ENCODE measurements at regions not wholly inside any gene's neighbourhood (a gene's known extent, or its start where the extent isn't known, plus 50 kb on each side); places are given as distances from the start of the nearest gene placed in this dataset.

DNA sequence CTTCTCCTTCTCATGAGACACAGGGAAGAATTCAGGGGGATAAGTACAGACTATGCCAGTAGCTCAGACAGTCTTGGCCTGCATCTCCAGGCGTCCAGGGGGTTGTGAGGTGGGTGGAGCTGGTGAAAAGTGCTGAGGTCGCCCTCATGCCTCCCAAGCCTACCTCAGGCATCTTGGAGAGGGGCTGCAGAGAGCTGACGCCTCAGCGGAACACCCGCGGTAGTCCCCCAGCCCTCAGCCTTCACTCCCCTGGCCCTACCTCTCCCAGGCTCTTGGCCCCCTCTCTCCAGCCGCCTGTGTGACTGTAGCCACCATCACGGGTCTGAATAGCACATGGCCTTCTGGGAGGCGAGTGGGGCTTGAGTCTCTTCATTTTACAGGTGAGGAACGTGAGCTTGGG lies 59.8 kb upstream of the DLK1 start:
- Histone ChIP-seq H3K27ac (peak overlapping the region in 1 of 2 experiments; percentile 56; a peak in 3 of 6 replicates), H3K4me3 (no peak overlapping the region), H3K9me3 (no peaks in the 10 kb centered on the region), H3K4me1 (peaks cover 27% of the 10 kb centered on the region), H3K4me2 (no peak overlapping the region)
- ATAC-seq (no peak), DNase-seq (ENCODE audit: low read depth in 1 of 2, low spot score in 1 of 2) (no peak), FAIRE-seq (no peak)
- 81% methylated on average over 6 of the region's 10 CpGs for WGBS (ENCODE audit: missing lambda C conversion rate)
- CTCF ChIA-PET: interaction anchor here (0.9 to 31.4 kb wide), 3 partner anchors 21 to 568 kb away, joined by 3 to 602 read pairs (median 4); no protein-coding TSS in a partner anchor
- POLR2A ChIA-PET: no interaction called here
- TF ChIP-seq RNF2 (IDR thresholded peaks at IDR 0.05; ENCODE audit: borderline replicate concordance, low read depth) (no peak), BCL3 (IDR thresholded peaks at IDR 0.05) (no peak), TFCP2L1 (CRISPR knock-in tag; IDR thresholded peaks at IDR 0.05) (no peak), KDM5A (IDR thresholded peaks at IDR 0.05) (no peak), MAZ (IDR thresholded peaks at IDR 0.05; ENCODE audit: borderline replicate concordance, low read depth, low read length) (no peak), NR3C1 (IDR thresholded peaks at IDR 0.05) (no peak), MAX (IDR thresholded peaks at IDR 0.05) (no peak), RARB (CRISPR knock-in tag; IDR thresholded peaks at IDR 0.05) (no peak), HOXB5 (CRISPR knock-in tag; IDR thresholded peaks at IDR 0.05) (no peak), EP300 (IDR thresholded peaks at IDR 0.05) (no peak), HES2 (IDR thresholded peaks at IDR 0.05) (no peak), NFE2L2 (conservative IDR thresholded peaks at IDR 0.05; ENCODE audit: low read length) (no peak), ELK1 (IDR thresholded peaks at IDR 0.05; ENCODE audit: low read depth, low read length) (no peak)
- TF ChIP-seq, protein P1, sequence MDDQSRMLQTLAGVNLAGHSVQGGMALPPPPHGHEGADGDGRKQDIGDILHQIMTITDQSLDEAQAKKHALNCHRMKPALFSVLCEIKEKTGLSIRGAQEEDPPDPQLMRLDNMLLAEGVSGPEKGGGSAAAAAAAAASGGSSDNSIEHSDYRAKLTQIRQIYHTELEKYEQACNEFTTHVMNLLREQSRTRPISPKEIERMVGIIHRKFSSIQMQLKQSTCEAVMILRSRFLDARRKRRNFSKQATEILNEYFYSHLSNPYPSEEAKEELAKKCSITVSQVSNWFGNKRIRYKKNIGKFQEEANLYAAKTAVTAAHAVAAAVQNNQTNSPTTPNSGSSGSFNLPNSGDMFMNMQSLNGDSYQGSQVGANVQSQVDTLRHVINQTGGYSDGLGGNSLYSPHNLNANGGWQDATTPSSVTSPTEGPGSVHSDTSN (IDR thresholded peaks at IDR 0.05): no peak
- TF ChIP-seq, protein P2, sequence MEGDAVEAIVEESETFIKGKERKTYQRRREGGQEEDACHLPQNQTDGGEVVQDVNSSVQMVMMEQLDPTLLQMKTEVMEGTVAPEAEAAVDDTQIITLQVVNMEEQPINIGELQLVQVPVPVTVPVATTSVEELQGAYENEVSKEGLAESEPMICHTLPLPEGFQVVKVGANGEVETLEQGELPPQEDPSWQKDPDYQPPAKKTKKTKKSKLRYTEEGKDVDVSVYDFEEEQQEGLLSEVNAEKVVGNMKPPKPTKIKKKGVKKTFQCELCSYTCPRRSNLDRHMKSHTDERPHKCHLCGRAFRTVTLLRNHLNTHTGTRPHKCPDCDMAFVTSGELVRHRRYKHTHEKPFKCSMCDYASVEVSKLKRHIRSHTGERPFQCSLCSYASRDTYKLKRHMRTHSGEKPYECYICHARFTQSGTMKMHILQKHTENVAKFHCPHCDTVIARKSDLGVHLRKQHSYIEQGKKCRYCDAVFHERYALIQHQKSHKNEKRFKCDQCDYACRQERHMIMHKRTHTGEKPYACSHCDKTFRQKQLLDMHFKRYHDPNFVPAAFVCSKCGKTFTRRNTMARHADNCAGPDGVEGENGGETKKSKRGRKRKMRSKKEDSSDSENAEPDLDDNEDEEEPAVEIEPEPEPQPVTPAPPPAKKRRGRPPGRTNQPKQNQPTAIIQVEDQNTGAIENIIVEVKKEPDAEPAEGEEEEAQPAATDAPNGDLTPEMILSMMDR (IDR thresholded peaks at IDR 0.05): no peak

DNA sequence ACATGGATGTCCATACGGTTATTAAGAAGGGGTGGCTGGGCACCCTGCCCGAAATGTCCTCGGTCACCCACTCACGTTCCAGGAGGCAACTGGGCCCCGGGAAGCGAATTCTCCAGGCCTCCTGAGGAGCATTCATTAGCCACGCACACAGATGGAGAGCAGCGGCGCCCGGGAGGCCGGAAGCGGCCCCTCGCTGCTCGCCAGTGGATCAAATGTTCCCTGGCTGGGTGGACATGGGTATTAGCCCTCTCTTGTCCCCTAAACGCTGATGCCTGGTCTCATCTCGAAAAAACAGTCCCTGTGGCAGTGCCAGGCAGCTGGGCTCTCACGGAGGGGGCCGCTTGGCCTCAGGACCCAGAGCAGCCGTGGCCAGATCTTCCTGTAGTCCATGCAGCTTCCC lies 59.0 kb upstream of the DLK1 start:
- no peak for FAIRE-seq
- 69% methylated on average over 14 of the region's 19 CpGs for WGBS (ENCODE audit: missing lambda C conversion rate)
- no peaks in the 10 kb centered on the region for H3K9me3 ChIP-seq
- TF ChIP-seq ELK1 (IDR thresholded peaks at IDR 0.05; ENCODE audit: low read depth, low read length): no peak
- no peak for TF ChIP-seq POLR2A (IDR thresholded peaks at IDR 0.05; ENCODE audit: low read length)
- TF ChIP-seq CEBPB (IDR thresholded peaks at IDR 0.05): no peak
- TF ChIP-seq E2F6 (IDR thresholded peaks at IDR 0.05; ENCODE audit: borderline replicate concordance, low read depth): no peak
- no peak for TF ChIP-seq SMC3 (IDR thresholded peaks at IDR 0.05)
- no peak for TF ChIP-seq MAZ (IDR thresholded peaks at IDR 0.05; ENCODE audit: borderline replicate concordance, low read depth, low read length)
- no peak for TF ChIP-seq CBX8 (IDR thresholded peaks at IDR 0.05)
- no peak for TF ChIP-seq TP53 (CRISPR knock-in tag; IDR thresholded peaks at IDR 0.05)
- no peak for TF ChIP-seq BHLHE40 (IDR thresholded peaks at IDR 0.05; ENCODE audit: low read depth, low read length)
- no peak for TF ChIP-seq USF2 (IDR thresholded peaks at IDR 0.05)
- TF ChIP-seq EHF (CRISPR knock-in tag; IDR thresholded peaks at IDR 0.05): no peak
- no peak for TF ChIP-seq CHD2 (IDR thresholded peaks at IDR 0.05; ENCODE audit: low read length, partially characterized antibody)
- TF ChIP-seq ZNF302 (CRISPR knock-in tag; IDR thresholded peaks at IDR 0.05): no peak
- TF ChIP-seq NFE2L2 (conservative IDR thresholded peaks at IDR 0.05; ENCODE audit: low read length): no peak
- no peak for TF ChIP-seq ATOH8 (CRISPR knock-in tag; IDR thresholded peaks at IDR 0.05; ENCODE audit: low read depth)
- TF ChIP-seq MYC (IDR thresholded peaks at IDR 0.05; ENCODE audit: borderline replicate concordance, low read length): no peak
- ChIA-PET CTCF (interaction anchor here (0.9 to 31.4 kb wide), 4 partner anchors 12 to 568 kb away, joined by 3 to 602 read pairs (median 4); no protein-coding TSS in a partner anchor), POLR2A (no interaction called here)
- no peak overlapping the region for H3K27ac ChIP-seq
- H3K4me3 ChIP-seq: no peak overlapping the region
- H3K4me2 ChIP-seq: no peak overlapping the region
- H3K4me1 ChIP-seq: peaks cover 27% of the 10 kb centered on the region
- no peak for ATAC-seq
- no peak for DNase-seq (ENCODE audit: low read depth in 1 of 2, low spot score in 1 of 2)

Data from A549 (cell line).